IMR-90 (cell line): ENCODE measurements at regions not wholly inside any gene's neighbourhood (a gene's known extent, or its start where the extent isn't known, plus 50 kb on each side); places are given as distances from the start of the nearest gene placed in this dataset.
A peak's percentile ranks its signal among the peaks of the same experiment; 100 is the strongest.

ENCODE experiments used
- ATAC-seq: fragments of 200-7000 bp; cut with Tn5 transposase; 2 replicates; pipeline ENCODE4 v1.9.1; 2020; ENCODE audit warnings: low read depth, mild to moderate bottlenecking, moderate library complexity
- BruUV-seq: library from RNA; stranded (reverse); fragments of 400-500 nt; replicated peaks from 2 replicates; lab custom pipeline; 2021; lab: Mats Ljungman, UMichigan
- CTCF ChIA-PET: fragments of 300-600 bp; formaldehyde crosslinking; extraction: SDS; loops from one replicate; lab custom pipeline; 2021; ENCODE audit warnings: antibody characterized with exemption; lab: Yijun Ruan, JAX
- POLR2A ChIA-PET: fragments of 300-600 bp; sonication (Branson Sonifier 250); formaldehyde crosslinking; loops from one replicate; lab custom pipeline; 2022; ENCODE audit warnings: antibody characterized with exemption; ENCODE audit not compliant: unreplicated experiment; lab: Charles Lee
- DNase-seq: peaks from one replicate; pipeline ENCODE4 v3.0.0; 2013
- H2AFZ ChIP-seq: replicated peaks from 2 replicates; pipeline ENCODE3; 2013; ENCODE audit warnings: low read length, mild to moderate bottlenecking; ENCODE audit not compliant: poor library complexity
- H2AK5ac ChIP-seq: 2 replicates; pipeline ENCODE4 v1.6.1; 2013; ENCODE audit warnings: low read depth, low read length, inconsistent platforms
- H2AK9ac ChIP-seq: replicated peaks from 2 replicates; pipeline ENCODE3; 2013; ENCODE audit warnings: mild to moderate bottlenecking, low read depth, low read length, moderate library complexity; ENCODE audit not compliant: poor library complexity
- H2BK120ac ChIP-seq: 2 replicates; pipeline ENCODE4 v1.6.1; 2013; ENCODE audit warnings: low read depth, low read length, inconsistent platforms
- H2BK15ac ChIP-seq: 3 replicates; pipeline ENCODE4 v1.6.1; 2013; ENCODE audit warnings: low read depth, low read length, inconsistent platforms
- H2BK20ac ChIP-seq: 2 replicates; pipeline ENCODE4 v1.6.1; 2013; ENCODE audit warnings: low read depth, mild to moderate bottlenecking, inconsistent platforms, low read length, moderate library complexity
- H2BK5ac ChIP-seq: 2 replicates; pipeline ENCODE4 v1.6.1; 2013; ENCODE audit warnings: mild to moderate bottlenecking, low read depth, low read length, inconsistent platforms; ENCODE audit not compliant: poor library complexity, severe bottlenecking
- H3K14ac ChIP-seq: replicated peaks from 2 replicates; pipeline ENCODE4 v1.6.1; 2013; ENCODE audit warnings: low read depth, low read length, inconsistent platforms
- H3K18ac ChIP-seq: 2 replicates; pipeline ENCODE4 v1.6.1; 2013; ENCODE audit warnings: low read depth, low read length, control low read depth
- H3K23ac ChIP-seq: 2 replicates; pipeline ENCODE4 v1.6.1; 2013; ENCODE audit warnings: low read depth, low read length, inconsistent platforms
- H3K27ac ChIP-seq: 2 replicates; pipeline ENCODE4 v1.5.1; 2013; ENCODE audit warnings: mild to moderate bottlenecking, control low read depth, low read length; ENCODE audit not compliant: insufficient read depth
- H3K27me3 ChIP-seq: 2 replicates; pipeline ENCODE4 v1.6.1; 2013; ENCODE audit warnings: low read length; ENCODE audit not compliant: control insufficient read depth, insufficient read depth
- H3K36me3 ChIP-seq: 2 replicates; pipeline ENCODE4 v1.6.1; 2013; ENCODE audit warnings: low read length, mixed read lengths; ENCODE audit not compliant: control insufficient read depth, insufficient read depth
- H3K4ac ChIP-seq: 2 replicates; pipeline ENCODE4 v1.6.1; 2013; ENCODE audit warnings: low read depth, low read length, inconsistent platforms
- H3K4me1 ChIP-seq: 2 replicates; pipeline ENCODE4 v1.6.1; 2013; ENCODE audit warnings: low read length, mixed read lengths; ENCODE audit not compliant: control insufficient read depth, insufficient read depth
- H3K4me2 ChIP-seq: 2 replicates; pipeline ENCODE4 v1.6.1; 2013; ENCODE audit warnings: low read depth, mild to moderate bottlenecking, control low read depth, low read length, moderate library complexity
- H3K4me3 ChIP-seq: 2 replicates; pipeline ENCODE4 v1.5.1; 2013; ENCODE audit warnings: low read depth, mild to moderate bottlenecking, control low read depth, low read length, moderate library complexity; ENCODE audit not compliant: insufficient read depth
- H3K56ac ChIP-seq: 2 replicates; pipeline ENCODE4 v1.6.1; 2013; ENCODE audit warnings: low read length, inconsistent platforms; ENCODE audit not compliant: insufficient read depth; ENCODE audit errors: extremely low read depth
- H3K79me1 ChIP-seq, 2 experiments: 2 replicates each; pipeline ENCODE4 v1.6.1; 2013; ENCODE audit warnings: low read length in 2 of 2, inconsistent platforms in 1 of 2, low read depth in 1 of 2
- H3K9ac ChIP-seq: 2 replicates; pipeline ENCODE4 v1.6.1; 2013; ENCODE audit warnings: low read depth, low read length, control low read depth
- H3K9me1 ChIP-seq: 2 replicates; pipeline ENCODE4 v1.6.1; 2013; ENCODE audit warnings: low read length, inconsistent platforms; ENCODE audit not compliant: insufficient read depth
- H3K9me3 ChIP-seq: 2 replicates; pipeline ENCODE4 v1.6.1; 2013; ENCODE audit warnings: low read length; ENCODE audit not compliant: control insufficient read depth, insufficient read depth
- H4K20me1 ChIP-seq: 2 replicates; pipeline ENCODE4 v1.6.1; 2013; ENCODE audit warnings: low read length, inconsistent platforms; ENCODE audit not compliant: insufficient read depth
- H4K5ac ChIP-seq: 2 replicates; pipeline ENCODE4 v1.6.1; 2013; ENCODE audit warnings: mild to moderate bottlenecking, low read depth, low read length, control low read depth
- H4K8ac ChIP-seq, 2 experiments: 2 replicates each; pipeline ENCODE4 v1.6.1; 2013; ENCODE audit warnings: low read depth in 2 of 2, low read length in 2 of 2, control low read depth in 1 of 2, inconsistent platforms in 1 of 2
- H4K91ac ChIP-seq: 2 replicates; pipeline ENCODE4 v1.6.1; 2013; ENCODE audit warnings: low read depth, low read length, inconsistent platforms; ENCODE audit not compliant: insufficient read depth
- CHD1 ChIP-seq: IDR thresholded peaks from 2 replicates; pipeline ENCODE4 v1.6.1; 2012; ENCODE audit warnings: low read depth, low read length, improper control_type of control experiment
- MXI1 ChIP-seq: IDR thresholded peaks from 2 replicates; pipeline ENCODE4 v1.6.1; 2012; ENCODE audit warnings: low read depth, mild to moderate bottlenecking, low read length, moderate library complexity, borderline replicate concordance
- SMC3 ChIP-seq: fragments of 150-350 bp; IDR thresholded peaks from 2 replicates; pipeline ENCODE4 v1.6.1; 2016; ENCODE audit warnings: low read depth, mild to moderate bottlenecking, antibody characterized with exemption, low read length, moderate library complexity
- WGBS, 2 experiments: methylation state at CpG; one replicate each; pipeline versions ENCODE4 v1.1.5 to v1.1.7; 2013; ENCODE audit warnings: missing lambda C conversion rate in 2 of 2; ENCODE audit not compliant: insufficient read length in 1 of 2; ENCODE audit errors: extremely low coverage in 2 of 2; 5-methylcytosine and 5-hydroxymethylcytosine counted together
- dilution Hi-C: fragments of 300-500 bp; cut with HindIII; formaldehyde crosslinking; loops from one replicate; pipeline ENCODE4 v1.14.3; 2018; ENCODE audit warnings: low sequenced_read_pairs; ENCODE audit not compliant: unreplicated experiment
- in situ Hi-C: fragments of 300-500 bp; cut with MboI; formaldehyde crosslinking; loops from 3 replicates; pipeline ENCODE4 v1.14.3; 2019; ENCODE audit warnings: low sequenced_read_pairs, inconsistent platforms, mixed read lengths
- intact Hi-C: fragments of 100-400 bp; cut with micrococcal nuclease; formaldehyde crosslinking; loops from 2 replicates; pipeline ENCODE4 v1.10.0; 2022

DNA sequence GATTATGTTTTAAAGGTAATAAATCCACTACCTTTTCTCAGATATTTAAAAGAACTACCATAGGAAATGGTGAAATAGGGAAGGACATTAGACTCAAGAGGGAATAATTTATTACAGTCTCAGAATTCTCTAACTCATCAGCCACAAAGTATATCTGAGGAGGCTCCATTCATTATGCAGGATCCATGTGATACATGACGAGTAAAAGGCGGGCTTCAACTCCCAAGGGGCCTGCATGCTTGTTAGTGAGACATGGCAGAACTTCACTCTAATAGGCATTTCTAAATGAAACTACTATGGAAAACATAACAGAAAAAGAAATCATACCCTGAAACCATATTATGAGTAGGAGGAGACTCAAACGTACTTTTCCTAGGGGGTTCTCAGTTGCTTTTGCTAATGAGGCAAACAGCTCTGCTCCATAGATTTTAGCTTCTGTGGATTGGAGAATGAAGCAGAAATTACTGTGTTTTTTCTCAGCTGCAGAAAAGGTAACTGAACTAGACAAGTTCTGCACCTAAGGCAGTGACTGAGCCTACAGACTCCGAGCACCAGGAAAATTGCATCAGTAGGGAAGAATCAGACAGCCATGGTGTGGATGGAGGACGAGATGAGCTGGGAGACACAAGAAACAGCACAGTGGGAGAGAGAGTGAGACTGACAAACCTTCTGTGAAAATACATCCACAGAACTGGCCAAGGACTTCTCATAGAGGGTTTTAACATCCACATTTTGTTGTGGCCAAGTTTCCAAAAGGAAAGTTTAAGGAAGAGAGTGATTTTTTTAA lies 254.6 kb upstream of the PRDM1 start:
- intact Hi-C loops: loop anchor here (10.0 kb wide), 1 partner anchor 347 kb away; no protein-coding TSS in a partner anchor
- Histone ChIP-seq H2BK5ac (no peak overlapping the region), H4K20me1 (no peaks in the 10 kb centered on the region), H4K91ac (no peak overlapping the region), H3K9me1 (no peaks in the 10 kb centered on the region), H3K4me3 (no peak overlapping the region), H2AK9ac (no peak overlapping the region), H3K4me1 (no peaks in the 10 kb centered on the region), H4K5ac (no peak overlapping the region), H3K18ac (no peak overlapping the region), H3K27me3 (no peaks in the 10 kb centered on the region), H3K4ac (no peak overlapping the region), H2BK120ac (no peak overlapping the region), H3K4me2 (no peak overlapping the region), H2BK15ac (peak overlapping the region; percentile 54; the same call in 1 of the 3 replicates), H3K9me3 (no peaks in the 10 kb centered on the region), H2BK20ac (peak overlapping the region; percentile 33; the same call in 1 of the 2 replicates), H3K79me1 (no peaks in the 10 kb centered on the region), H3K27ac (no peak overlapping the region), H3K9ac (no peak overlapping the region), H2AK5ac (peak overlapping the region; percentile 43; the same call in 1 of the 2 replicates), H3K36me3 (no peaks in the 10 kb centered on the region), H3K23ac (no peak overlapping the region), H2AFZ (no peak overlapping the region), H4K8ac (peak overlapping the region in 1 of 2 experiments; percentile 63; a peak in 1 of 4 replicates), H3K56ac (no peak overlapping the region), H3K14ac (no peak overlapping the region)
- POLR2A ChIA-PET: no interaction called here
- BruUV-seq: no TSS peak
- no peak for TF ChIP-seq MXI1
- TF ChIP-seq SMC3: no peak
- no peak for TF ChIP-seq CHD1
- ATAC-seq (no peak), DNase-seq (no peak)
- CTCF ChIA-PET: interaction anchor here (0.5 to 0.6 kb wide), 2 partner anchors 37 to 1529 kb away, joined by 3 read pairs; no protein-coding TSS in a partner anchor
- dilution Hi-C loops: no loop called here
- WGBS, 2 experiments: 100% methylated on average over 1 of the region's 5 CpGs; no CpG with 5 or more reads in 1 of the 2 experiments
- in situ Hi-C loops: no loop called here
